Activated CD4-positive, alpha-beta T cell treated with anti-CD3 and anti-CD28 coated beads, Interleukin-10, Interleukin-2, amounts not matched to agents 100 ng/mL and 50 ng/mL, durations not matched to agents 16 hours and 8 hours (primary cell): ENCODE measurements at regions not wholly inside any gene's neighbourhood (a gene's known extent, or its start where the extent isn't known, plus 50 kb on each side); places are given as distances from the start of the nearest gene placed in this dataset.
A peak's percentile ranks its signal among the peaks of the same experiment; 100 is the strongest.
"Not testable (repeated sequence)": the region's sequence is repeated elsewhere in the genome, so short reads cannot be mapped to it uniquely, and the experiment has no call there.

Experiments used
- DNase-seq: peaks from one replicate; pipeline ENCODE4 v3.0.0-alpha.2; 2020

- DNase-seq = no peak
These were observed 109.8 kb upstream of the HDX start for GRCh38 chrX:84611843-84612636.

GRCh38 chrX:84634201-84634782 is 132.0 kb upstream of the HDX start:
- DNase-seq = no peak

GRCh38 chrX:84666086-84666485 is 163.8 kb upstream of the HDX start:
- DNase-seq = no peak

GRCh38 chrX:84690228-84690627 is 188.0 kb upstream of the HDX start:
- no peak for DNase-seq

GRCh38 chrX:84709987-84710386 is 207.7 kb upstream of the HDX start:
- DNase-seq = no peak

GRCh38 chrX:84710611-84711010 is 208.4 kb upstream of the HDX start:
- no peak for DNase-seq

- DNase-seq = no peak
These were observed 210.4 kb upstream of the HDX start for GRCh38 chrX:84712621-84713020.

GRCh38 chrX:84715315-84715714 is 213.1 kb upstream of the HDX start:
- DNase-seq = no peak

- no peak for DNase-seq
These were observed 215.1 kb upstream of the HDX start for GRCh38 chrX:84717343-84717742.

- DNase-seq = no peak
These were observed 219.2 kb upstream of the HDX start for GRCh38 chrX:84721416-84721815.

GRCh38 chrX:84724576-84724975 is 222.3 kb upstream of the HDX start:
- DNase-seq = no peak

GRCh38 chrX:84729408-84729807 is 227.2 kb upstream of the HDX start:
- DNase-seq = no peak

GRCh38 chrX:84729809-84730208 is 227.6 kb upstream of the HDX start:
- DNase-seq = peak; percentile 42

- no peak for DNase-seq
These were observed 232.8 kb upstream of the HDX start for GRCh38 chrX:84735025-84735424.

GRCh38 chrX:84737471-84737871 is 235.2 kb upstream of the HDX start:
- DNase-seq = no peak

GRCh38 chrX:84747516-84747915 is 245.3 kb upstream of the HDX start:
- no peak for DNase-seq

GRCh38 chrX:84748965-84749656 is 246.9 kb upstream of the HDX start:
- no peak for DNase-seq

GRCh38 chrX:84760560-84760959 is 243.1 kb upstream of the APOOL start:
- no peak for DNase-seq

- DNase-seq = no peak
These were observed 207.4 kb upstream of the APOOL start for GRCh38 chrX:84796321-84796720.

GRCh38 chrX:84830836-84831235 is 172.8 kb upstream of the APOOL start:
- DNase-seq = no peak

GRCh38 chrX:84846541-84846940 is 157.1 kb upstream of the APOOL start:
- not testable (repeated sequence) for DNase-seq

GRCh38 chrX:84851183-84851582 is 152.5 kb upstream of the APOOL start:
- not testable (repeated sequence) for DNase-seq

- DNase-seq = not testable (repeated sequence)
These were observed 146.9 kb upstream of the APOOL start for GRCh38 chrX:84856791-84857190.

- DNase-seq = not testable (repeated sequence)
These were observed 144.9 kb upstream of the APOOL start for GRCh38 chrX:84858771-84859170.
